ENCODE measurements at regions not wholly inside any gene's neighbourhood (a gene's known extent, or its start where the extent isn't known, plus 50 kb on each side); places are given as distances from the start of the nearest gene placed in this dataset.

DNA sequence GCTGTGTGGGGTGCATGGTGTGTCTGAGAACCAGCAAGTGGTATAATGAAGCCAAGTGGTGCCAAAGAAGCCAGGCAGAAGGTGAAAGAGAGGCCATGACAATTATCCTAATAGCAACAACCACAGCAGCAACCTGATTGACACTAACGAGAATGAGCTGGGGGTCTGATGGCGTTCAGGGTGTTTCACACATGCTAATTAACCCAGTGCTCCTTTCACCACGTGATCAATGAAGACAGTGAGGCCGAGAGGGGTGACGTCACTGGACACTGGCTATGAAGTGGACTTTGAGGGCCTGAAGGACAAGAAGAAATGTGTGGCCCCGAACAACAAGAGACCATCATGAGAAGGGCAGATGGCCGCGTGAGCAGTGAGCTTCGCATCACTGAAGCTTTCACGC is 364.4 kb upstream of the ID2 start:
- intact Hi-C loops (cut with DNase I): no loop called here
- TF ChIP-seq POLR2A (IDR thresholded peaks at IDR 0.05; ENCODE audit: low read depth) (no peak), POLR2AphosphoS5 (IDR thresholded peaks at IDR 0.05) (no peak), EP300 (IDR thresholded peaks at IDR 0.05) (no peak)
- TF ChIP-seq, protein P1, sequence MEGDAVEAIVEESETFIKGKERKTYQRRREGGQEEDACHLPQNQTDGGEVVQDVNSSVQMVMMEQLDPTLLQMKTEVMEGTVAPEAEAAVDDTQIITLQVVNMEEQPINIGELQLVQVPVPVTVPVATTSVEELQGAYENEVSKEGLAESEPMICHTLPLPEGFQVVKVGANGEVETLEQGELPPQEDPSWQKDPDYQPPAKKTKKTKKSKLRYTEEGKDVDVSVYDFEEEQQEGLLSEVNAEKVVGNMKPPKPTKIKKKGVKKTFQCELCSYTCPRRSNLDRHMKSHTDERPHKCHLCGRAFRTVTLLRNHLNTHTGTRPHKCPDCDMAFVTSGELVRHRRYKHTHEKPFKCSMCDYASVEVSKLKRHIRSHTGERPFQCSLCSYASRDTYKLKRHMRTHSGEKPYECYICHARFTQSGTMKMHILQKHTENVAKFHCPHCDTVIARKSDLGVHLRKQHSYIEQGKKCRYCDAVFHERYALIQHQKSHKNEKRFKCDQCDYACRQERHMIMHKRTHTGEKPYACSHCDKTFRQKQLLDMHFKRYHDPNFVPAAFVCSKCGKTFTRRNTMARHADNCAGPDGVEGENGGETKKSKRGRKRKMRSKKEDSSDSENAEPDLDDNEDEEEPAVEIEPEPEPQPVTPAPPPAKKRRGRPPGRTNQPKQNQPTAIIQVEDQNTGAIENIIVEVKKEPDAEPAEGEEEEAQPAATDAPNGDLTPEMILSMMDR (IDR thresholded peaks at IDR 0.05): no peak
- DNase-seq (ENCODE audit: extremely low spot score): no peak
- WGBS: 82% methylated on average over 10 of the region's 10 CpGs
- Histone ChIP-seq H3K4me1 (no peaks in the 10 kb centered on the region), H3K9me3 (no peaks in the 10 kb centered on the region), H3K27me3 (no peaks in the 10 kb centered on the region), H3K36me3 (no peaks in the 10 kb centered on the region), H3K4me3 (no peak overlapping the region), H3K27ac (replicated peaks in 1 of 4) (no peak overlapping the region)

DNA sequence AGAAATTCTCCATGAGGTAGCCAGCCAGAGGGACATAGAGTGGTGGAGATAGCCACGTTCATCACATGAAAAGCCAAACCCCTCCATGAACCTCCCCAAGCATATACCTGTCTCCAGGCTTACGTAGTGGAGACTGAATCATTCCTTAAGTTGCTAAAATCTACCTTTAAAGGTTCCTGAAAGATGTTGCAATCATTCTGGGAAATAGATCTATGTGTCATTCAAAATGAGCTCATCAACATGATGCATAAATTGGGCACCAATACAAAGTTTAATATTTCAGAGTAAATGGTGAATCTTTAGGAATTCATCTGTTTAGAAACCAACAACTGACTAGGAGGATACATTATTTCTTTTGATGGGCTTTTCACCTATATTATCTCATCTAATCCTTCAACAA is 362.6 kb upstream of the ID2 start:
- intact Hi-C loops (cut with DNase I): no loop called here
- no peaks in the 10 kb centered on the region for H3K36me3 ChIP-seq
- DNase-seq (ENCODE audit: extremely low spot score): no peak
- TF ChIP-seq, protein P1 (IDR thresholded peaks at IDR 0.05): no peak
- no peak for TF ChIP-seq POLR2A (IDR thresholded peaks at IDR 0.05; ENCODE audit: low read depth)
- no peaks in the 10 kb centered on the region for H3K4me1 ChIP-seq
- WGBS: 65% methylated on average over 2 of the region's 2 CpGs
- no peaks in the 10 kb centered on the region for H3K27me3 ChIP-seq
- H3K4me3 ChIP-seq: no peak overlapping the region
- H3K27ac ChIP-seq (replicated peaks in 1 of 4): no peak overlapping the region
- no peaks in the 10 kb centered on the region for H3K9me3 ChIP-seq

DNA sequence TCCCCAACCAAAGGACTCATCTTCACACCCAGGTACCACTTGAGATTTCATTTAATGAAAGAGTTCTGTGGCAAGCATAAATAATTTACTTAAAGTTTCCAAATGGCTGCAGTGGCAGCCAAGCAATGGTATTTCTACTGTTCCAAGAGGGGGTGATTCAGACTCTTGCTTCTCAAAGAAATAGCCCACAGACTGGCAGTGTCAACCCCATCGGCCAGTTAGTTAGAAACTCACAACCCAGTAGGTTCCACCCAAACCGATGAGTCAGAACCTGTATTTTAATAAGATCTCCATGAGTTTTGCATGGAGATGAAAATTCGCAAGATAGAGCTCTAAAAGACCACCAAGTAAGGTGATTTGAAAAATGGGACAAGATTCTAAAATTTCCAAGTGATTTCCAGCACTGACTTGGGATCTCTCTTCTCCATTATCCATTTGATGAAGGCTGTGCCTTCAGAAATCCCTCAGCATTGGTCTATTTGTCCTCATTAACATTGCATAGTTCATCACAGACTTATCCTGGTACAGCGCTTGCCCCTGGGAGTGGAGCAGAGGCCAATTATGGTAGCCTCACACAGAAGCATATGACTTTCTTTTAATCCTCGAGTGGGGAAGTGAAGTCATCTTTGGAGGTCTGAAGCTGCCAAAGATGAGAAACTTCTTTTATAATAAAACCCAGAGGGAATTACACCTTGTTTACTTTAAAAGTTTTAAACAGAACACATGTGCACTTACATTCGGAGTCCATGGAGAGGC is 361.4 kb upstream of the ID2 start:
- Histone ChIP-seq H3K4me1 (no peaks in the 10 kb centered on the region), H3K27me3 (no peaks in the 10 kb centered on the region), H3K36me3 (no peaks in the 10 kb centered on the region), H3K4me3 (no peak overlapping the region), H3K9me3 (no peaks in the 10 kb centered on the region), H3K27ac (replicated peaks in 1 of 4) (no peak overlapping the region)
- DNase-seq (ENCODE audit: extremely low spot score): no peak
- TF ChIP-seq, protein P1 (IDR thresholded peaks at IDR 0.05): no peak
- no peak for TF ChIP-seq POLR2A (IDR thresholded peaks at IDR 0.05; ENCODE audit: low read depth)
- no peak for TF ChIP-seq POLR2AphosphoS5 (IDR thresholded peaks at IDR 0.05)
- no peak for TF ChIP-seq EP300 (IDR thresholded peaks at IDR 0.05)
- intact Hi-C loops (cut with DNase I): no loop called here
- WGBS: 78% methylated on average over 6 of the region's 6 CpGs

DNA sequence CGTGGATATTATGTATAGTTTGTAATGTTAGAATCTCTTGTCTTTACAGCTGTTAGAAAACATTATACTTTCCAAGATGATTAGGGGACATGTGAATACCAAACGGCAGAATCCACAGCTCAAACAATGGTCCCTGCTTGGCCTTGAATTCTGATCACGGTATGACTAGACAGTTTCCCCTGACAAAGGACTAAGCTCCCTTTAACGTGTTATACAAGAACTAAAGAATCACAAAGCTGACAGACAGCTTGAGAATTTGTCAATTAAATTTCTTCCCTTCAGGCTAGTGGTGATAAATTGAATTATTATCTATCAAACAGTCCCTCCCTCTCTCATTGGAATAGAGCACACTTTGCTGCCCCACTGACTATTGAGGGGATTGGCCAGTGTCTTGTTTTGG is 359.2 kb upstream of the ID2 start:
- no peaks in the 10 kb centered on the region for H3K9me3 ChIP-seq
- DNase-seq (ENCODE audit: extremely low spot score): no peak
- no peaks in the 10 kb centered on the region for H3K27me3 ChIP-seq
- no peaks in the 10 kb centered on the region for H3K4me1 ChIP-seq
- H3K4me3 ChIP-seq: no peak overlapping the region
- intact Hi-C loops (cut with DNase I): no loop called here
- WGBS: 89% methylated on average over 4 of the region's 4 CpGs
- TF ChIP-seq EP300 (IDR thresholded peaks at IDR 0.05): no peak
- TF ChIP-seq POLR2AphosphoS5 (IDR thresholded peaks at IDR 0.05): no peak
- TF ChIP-seq, protein P1 (IDR thresholded peaks at IDR 0.05): no peak
- no peak for TF ChIP-seq POLR2A (IDR thresholded peaks at IDR 0.05; ENCODE audit: low read depth)
- H3K36me3 ChIP-seq: no peaks in the 10 kb centered on the region
- H3K27ac ChIP-seq (replicated peaks in 1 of 4): no peak overlapping the region

Measured in esophagus muscularis mucosa (tissue), 4 donors.